Osteocyte (in vitro differentiated cells): ENCODE measurements at regions not wholly inside any gene's neighbourhood (a gene's known extent, or its start where the extent isn't known, plus 50 kb on each side); places are given as distances from the start of the nearest gene placed in this dataset.
"Not testable (repeated sequence)": the region's sequence is repeated elsewhere in the genome, so short reads cannot be mapped to it uniquely, and the experiment has no call there.

Source experiments
- DNase-seq: peaks from one replicate; pipeline ENCODE4 v3.0.0; 2021; ENCODE audit warnings: mixed read lengths; ENCODE audit not compliant: unreplicated experiment; ENCODE audit errors: extremely low spot score
- H3K27ac Mint-ChIP-seq: one replicate; pipeline ENCODE4 v1.8.0; 2021; ENCODE audit warnings: mild to moderate bottlenecking, mixed read lengths; ENCODE audit not compliant: unreplicated experiment
- H3K27me3 Mint-ChIP-seq: one replicate; pipeline ENCODE4 v1.8.0; 2021; ENCODE audit warnings: mixed read lengths; ENCODE audit not compliant: unreplicated experiment
- H3K36me3 Mint-ChIP-seq: one replicate; pipeline ENCODE4 v1.8.0; 2021; ENCODE audit warnings: mixed read lengths; ENCODE audit not compliant: unreplicated experiment
- H3K4me1 Mint-ChIP-seq: one replicate; pipeline ENCODE4 v1.8.0; 2021; ENCODE audit warnings: mixed read lengths; ENCODE audit not compliant: unreplicated experiment
- H3K4me3 Mint-ChIP-seq: one replicate; pipeline ENCODE4 v1.8.0; 2021; ENCODE audit warnings: mild to moderate bottlenecking, moderate library complexity, mixed read lengths; ENCODE audit not compliant: unreplicated experiment
- H3K9me3 Mint-ChIP-seq: one replicate; pipeline ENCODE4 v1.8.0; 2021; ENCODE audit warnings: mixed read lengths; ENCODE audit not compliant: unreplicated experiment
- CTCF ChIP-seq: fragments of 200-600 bp; sonication (generic); IDR thresholded peaks from 2 replicates; pipeline ENCODE4 v1.5.0; 2021; ENCODE audit warnings: antibody characterized with exemption, mild to moderate bottlenecking, moderate library complexity

- H3K9me3 Mint-ChIP-seq: peaks cover 61% of the 10 kb centered on the region
- no peak overlapping the region for H3K27ac Mint-ChIP-seq
- no peaks in the 10 kb centered on the region for H3K36me3 Mint-ChIP-seq
- H3K4me3 Mint-ChIP-seq: no peak overlapping the region
- no peak for TF ChIP-seq CTCF
- DNase-seq: no peak
- H3K27me3 Mint-ChIP-seq: no peaks in the 10 kb centered on the region
- no peaks in the 10 kb centered on the region for H3K4me1 Mint-ChIP-seq
Observed at GRCh38 chrX:83588409-83588808, 80.3 kb downstream of the POU3F4 start.

DNA sequence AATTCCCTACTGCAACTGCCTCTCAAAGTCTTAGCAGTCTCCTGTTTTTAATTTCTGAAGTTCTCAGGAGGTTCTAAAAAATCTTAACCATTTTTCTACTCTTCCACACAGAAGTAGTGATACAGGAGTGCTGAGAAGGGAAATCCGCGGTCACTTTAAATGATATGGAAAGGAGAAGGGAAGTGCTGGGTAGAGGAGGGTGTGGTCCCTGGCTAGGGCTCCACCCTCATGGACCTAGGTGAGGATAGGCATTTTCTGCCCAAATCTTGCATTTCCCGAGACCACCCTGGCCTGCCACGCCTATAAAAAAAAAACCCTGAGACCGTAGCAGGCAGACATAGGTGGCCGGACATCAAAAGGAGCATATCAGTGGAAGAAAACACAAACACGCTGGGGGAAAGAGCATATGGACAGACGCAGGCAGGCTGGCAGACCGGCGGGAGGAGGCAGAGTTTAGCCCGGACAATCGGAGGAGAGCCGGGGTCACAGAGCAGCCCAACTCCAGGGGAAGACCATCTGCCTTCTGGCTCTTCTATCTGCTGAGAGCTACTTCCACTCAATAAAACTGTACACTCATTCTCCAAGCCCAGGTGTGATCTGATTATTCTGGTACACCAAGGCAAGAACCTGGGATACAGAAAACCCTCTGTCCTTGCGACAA is 85.7 kb downstream of the POU3F4 start:
- no peaks in the 10 kb centered on the region for H3K4me1 Mint-ChIP-seq
- H3K4me3 Mint-ChIP-seq: no peak overlapping the region
- TF ChIP-seq CTCF: no peak
- H3K27me3 Mint-ChIP-seq: no peaks in the 10 kb centered on the region
- no peaks in the 10 kb centered on the region for H3K36me3 Mint-ChIP-seq
- DNase-seq: no peak
- H3K9me3 Mint-ChIP-seq: peaks cover 32% of the 10 kb centered on the region
- no peak overlapping the region for H3K27ac Mint-ChIP-seq

GRCh38 chrX:83630662-83631061 is 122.6 kb downstream of the POU3F4 start:
- no peak overlapping the region for H3K27ac Mint-ChIP-seq
- H3K4me1 Mint-ChIP-seq: no peaks in the 10 kb centered on the region
- H3K4me3 Mint-ChIP-seq: no peak overlapping the region
- DNase-seq: no peak
- peaks cover 52% of the 10 kb centered on the region for H3K9me3 Mint-ChIP-seq
- no peaks in the 10 kb centered on the region for H3K27me3 Mint-ChIP-seq
- no peak for TF ChIP-seq CTCF
- H3K36me3 Mint-ChIP-seq: no peaks in the 10 kb centered on the region

DNA sequence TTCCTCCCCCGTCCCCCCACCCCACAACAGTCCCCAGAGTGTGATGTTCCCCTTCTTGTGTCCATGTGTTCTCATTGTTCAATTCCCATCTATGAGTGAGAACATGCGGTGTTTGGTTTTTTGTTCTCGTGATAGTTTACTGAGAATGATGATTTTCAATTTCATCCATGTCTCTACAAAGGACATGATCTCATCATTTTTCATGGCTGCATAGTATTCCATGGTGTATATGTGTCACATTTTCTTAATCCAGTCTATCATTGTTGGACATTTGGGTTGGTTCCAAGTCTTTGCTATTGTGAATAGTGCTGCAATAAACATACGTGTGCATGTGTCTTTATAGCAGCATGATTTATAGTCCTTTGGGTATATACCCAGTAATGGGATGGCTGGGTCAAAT is 141.6 kb downstream of the POU3F4 start:
- not testable (repeated sequence) for DNase-seq, H3K4me1 Mint-ChIP-seq

DNA sequence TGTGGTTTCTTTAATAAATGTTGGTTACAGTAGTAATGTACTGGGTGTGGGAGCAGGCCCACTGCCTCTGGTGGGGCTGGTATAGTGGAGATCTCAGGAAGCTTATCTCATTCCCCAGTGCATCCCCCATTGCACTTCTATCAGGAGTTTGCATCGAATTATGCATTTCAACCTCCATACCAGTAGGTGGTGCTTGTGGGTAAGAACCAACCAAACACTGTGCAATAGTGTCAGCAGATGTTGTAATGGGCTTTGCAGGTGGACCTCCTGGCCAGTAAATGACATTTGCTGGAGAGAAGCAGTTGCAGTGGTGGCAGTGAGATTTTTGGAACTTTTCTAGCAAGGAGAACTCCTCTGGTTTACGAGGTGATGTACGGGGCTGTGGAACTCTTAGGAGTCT is 150.6 kb downstream of the POU3F4 start:
- DNase-seq: no peak
- H3K9me3 Mint-ChIP-seq: peaks cover 48% of the 10 kb centered on the region
- no peaks in the 10 kb centered on the region for H3K4me1 Mint-ChIP-seq
- no peak overlapping the region for H3K27ac Mint-ChIP-seq
- H3K4me3 Mint-ChIP-seq: no peak overlapping the region
- no peak for TF ChIP-seq CTCF
- H3K27me3 Mint-ChIP-seq: no peaks in the 10 kb centered on the region
- no peaks in the 10 kb centered on the region for H3K36me3 Mint-ChIP-seq

More for the DNA sequence above, 141.6 kb downstream of the POU3F4 start:
- H3K27ac Mint-ChIP-seq, H3K27me3 Mint-ChIP-seq, H3K4me3 Mint-ChIP-seq, H3K36me3 Mint-ChIP-seq: not testable (repeated sequence)
- H3K9me3 Mint-ChIP-seq: peaks cover 46% of the 10 kb centered on the region
